NCI-H1105 (cell line): ENCODE measurements at regions not wholly inside any gene's neighbourhood (a gene's known extent, or its start where the extent isn't known, plus 50 kb on each side); places are given as distances from the start of the nearest gene placed in this dataset.

Source experiments
- DNase-seq: peaks from one replicate; lab custom pipeline; 2025; lab: John Stamatoyannopoulos, UW

GRCh38 chr16:64162613-64163375, 959.1 kb downstream of the CDH11 start:
- no peak for DNase-seq

GRCh38 chr16:64159976-64160375, 961.9 kb downstream of the CDH11 start:
- no peak for DNase-seq

GRCh38 chr16:64158941-64159588, 962.8 kb downstream of the CDH11 start:
- no peak for DNase-seq

- DNase-seq, result no peak
Observed at GRCh38 chr16:64153718-64154117, 968.1 kb downstream of the CDH11 start.

- DNase-seq, result no peak
Observed at GRCh38 chr16:64151990-64152767, 969.7 kb downstream of the CDH11 start.

- no peak for DNase-seq
Observed at GRCh38 chr16:64150193-64150592, 971.7 kb downstream of the CDH11 start.

- no peak for DNase-seq
Observed at GRCh38 chr16:64149756-64150155, 972.1 kb downstream of the CDH11 start.

GRCh38 chr16:64148356-64148755, 973.5 kb downstream of the CDH11 start:
- no peak for DNase-seq

- no peak for DNase-seq
Observed at GRCh38 chr16:64147941-64148340, 973.9 kb downstream of the CDH11 start.

GRCh38 chr16:64144617-64145016, 977.2 kb downstream of the CDH11 start:
- DNase-seq, result no peak

- DNase-seq, result no peak
Observed at GRCh38 chr16:64138621-64139020, 983.2 kb downstream of the CDH11 start.

- no peak for DNase-seq
Observed at GRCh38 chr16:64138006-64138405, 983.9 kb downstream of the CDH11 start.

- DNase-seq, result no peak
Observed at GRCh38 chr16:64136743-64137142, 985.1 kb downstream of the CDH11 start.

GRCh38 chr16:64136314-64136713, 985.5 kb downstream of the CDH11 start:
- DNase-seq, result no peak

- no peak for DNase-seq
Observed at GRCh38 chr16:64133366-64133765, 988.5 kb downstream of the CDH11 start.

GRCh38 chr16:64132759-64133361, 989.0 kb downstream of the CDH11 start:
- no peak for DNase-seq

GRCh38 chr16:64132190-64132589, 989.7 kb downstream of the CDH11 start:
- DNase-seq, result no peak

- no peak for DNase-seq
Observed at GRCh38 chr16:64131423-64131822, 990.4 kb downstream of the CDH11 start.

- no peak for DNase-seq
Observed at GRCh38 chr16:64130140-64130539, 991.7 kb downstream of the CDH11 start.

- DNase-seq, result no peak
Observed at GRCh38 chr16:64122177-64122576, 999.7 kb downstream of the CDH11 start.

GRCh38 chr16:64121473-64121872, 1000.4 kb downstream of the CDH11 start:
- no peak for DNase-seq

- DNase-seq, result no peak
Observed at GRCh38 chr16:64116151-64116550, 1005.7 kb downstream of the CDH11 start.

GRCh38 chr16:64109241-64109640, 1012.6 kb downstream of the CDH11 start:
- DNase-seq, result no peak
